Panc1 (cell line): ENCODE measurements at regions not wholly inside any gene's neighbourhood (a gene's known extent, or its start where the extent isn't known, plus 50 kb on each side); places are given as distances from the start of the nearest gene placed in this dataset.

Source experiments
- ATAC-seq: fragments of 200-7000 bp; cut with Tn5 transposase; 2 replicates; pipeline ENCODE4 v1.9.1; 2020; ENCODE audit warnings: mild to moderate bottlenecking, moderate library complexity
- BruUV-seq: library from RNA; stranded (reverse); fragments of 400-500 nt; replicated peaks from 2 replicates; lab custom pipeline; 2021; lab: Mats Ljungman, UMichigan
- CTCF ChIA-PET: fragments of 300-600 bp; sonication (Branson Sonifier 250); formaldehyde crosslinking; loops from one replicate; lab custom pipeline; 2022; ENCODE audit warnings: antibody characterized with exemption; lab: Charles Lee
- POLR2A ChIA-PET: fragments of 300-600 bp; sonication (Branson Sonifier 250); formaldehyde crosslinking; loops from one replicate; lab custom pipeline; 2022; ENCODE audit warnings: antibody characterized with exemption; lab: Charles Lee
- DNase-seq: peaks from one replicate; pipeline ENCODE4 v3.0.0-alpha.2; 2010; ENCODE audit warnings: low read depth, low spot score
- H3K27ac ChIP-seq: 2 replicates; pipeline ENCODE4 v1.5.1; 2011; ENCODE audit warnings: mild to moderate bottlenecking, low read length, inconsistent platforms
- H3K27me3 ChIP-seq: fragments of 200-500 bp; sonication (Bioruptor generic); 2 replicates; pipeline ENCODE4 v1.6.0; 2014; ENCODE audit warnings: low read length, inconsistent platforms; ENCODE audit not compliant: control insufficient read depth, insufficient read depth
- H3K36me3 ChIP-seq: fragments of 200-500 bp; sonication (Bioruptor generic); 2 replicates; pipeline ENCODE4 v1.5.1; 2014; ENCODE audit warnings: inconsistent platforms, mild to moderate bottlenecking, low read length, moderate library complexity; ENCODE audit not compliant: control insufficient read depth, insufficient read depth
- H3K4me1 ChIP-seq: 2 replicates; pipeline ENCODE4 v1.5.1; 2011; ENCODE audit warnings: inconsistent platforms, mild to moderate bottlenecking, low read length, moderate library complexity; ENCODE audit not compliant: control insufficient read depth, insufficient read depth
- H3K4me3 ChIP-seq, 2 experiments: 2 replicates each; pipeline ENCODE4 v1.5.1; 2011 to 2012; ENCODE audit warnings: low read depth in 2 of 2, low read length in 2 of 2, mild to moderate bottlenecking in 2 of 2, inconsistent platforms in 1 of 2, moderate library complexity in 1 of 2
- H3K9me3 ChIP-seq: fragments of 200-500 bp; sonication (Bioruptor generic); 2 replicates; pipeline ENCODE4 v1.5.1; 2014; ENCODE audit warnings: low read depth, mild to moderate bottlenecking, inconsistent platforms, low read length, moderate library complexity; ENCODE audit not compliant: control insufficient read depth, insufficient read depth
- CTCF ChIP-seq: fragments of 450-650 bp; IDR thresholded peaks from 2 replicates; pipeline ENCODE4 v1.5.1; 2017; ENCODE audit warnings: mild to moderate bottlenecking
- POLR2AphosphoS5 ChIP-seq: IDR thresholded peaks from 2 replicates; pipeline ENCODE4 v1.6.1; 2012; ENCODE audit warnings: mild to moderate bottlenecking, low read depth, low read length, moderate library complexity
- SIN3A ChIP-seq: IDR thresholded peaks from 2 replicates; pipeline ENCODE4 v1.6.1; 2012; ENCODE audit warnings: low read depth, mild to moderate bottlenecking, low read length, moderate library complexity, borderline replicate concordance; ENCODE audit not compliant: insufficient read depth
- TCF7L2 ChIP-seq: IDR thresholded peaks from 2 replicates; pipeline ENCODE4 v1.6.1; 2011; ENCODE audit warnings: mild to moderate bottlenecking, low read depth, low read length, inconsistent platforms
- in situ Hi-C: cut with HindIII; loops from 2 replicates; pipeline ENCODE4 v1.10.0; 2016; ENCODE audit warnings: low sequenced_read_pairs, low pct_unique_long_range_greater_than_20kb
- intact Hi-C: fragments of 100-400 bp; cut with micrococcal nuclease; formaldehyde crosslinking; loops from one replicate; pipeline ENCODE4 v1.10.0; 2022; ENCODE audit not compliant: unreplicated experiment
- TF ChIP-seq, protein P1 (sequence below), 2 experiments: IDR thresholded peaks; 2 replicates each; pipeline ENCODE4 v1.6.1; 2011 to 2012; ENCODE audit warnings: low read depth in 2 of 2, control low read depth in 1 of 2, low read length in 1 of 2, mild to moderate bottlenecking in 1 of 2, moderate library complexity in 1 of 2; ENCODE audit not compliant: insufficient read depth in 1 of 2

DNA sequence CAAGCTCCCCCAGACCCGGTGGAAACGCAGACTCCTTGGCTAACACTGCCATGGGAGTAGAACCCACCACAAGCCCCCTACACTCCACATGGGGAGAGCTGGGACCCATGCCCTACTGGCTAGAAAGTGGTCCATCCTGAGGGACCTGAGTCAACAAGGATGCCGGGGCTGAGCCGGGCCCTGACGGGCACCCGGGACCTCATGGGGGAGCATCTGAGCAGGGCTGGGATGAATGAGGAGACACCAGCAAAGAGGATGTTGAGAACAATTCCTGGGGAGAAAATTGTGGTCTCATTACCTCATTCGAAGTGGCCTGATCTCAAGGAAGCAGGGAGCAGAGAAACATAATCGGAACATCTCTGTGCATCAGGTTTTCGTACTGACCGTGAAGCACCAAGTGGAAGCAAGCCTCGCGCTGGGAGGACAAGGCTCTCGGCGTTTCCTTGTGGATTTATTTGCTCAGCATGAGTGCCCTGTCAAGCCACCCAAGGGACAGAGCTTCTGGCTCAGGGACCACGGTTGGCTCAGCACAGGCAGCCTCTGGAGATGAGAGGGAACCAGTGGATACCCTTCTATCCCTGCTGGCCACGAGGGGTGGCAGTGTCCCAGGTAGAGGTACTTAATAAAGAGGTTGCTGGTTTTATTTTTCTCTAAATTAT is 132.2 kb upstream of the FAM20C start:
- in situ Hi-C loops, result no loop called here
- POLR2A ChIA-PET, result no interaction called here
- CTCF ChIA-PET, result interaction anchor here (0.9 kb wide), 1 partner anchor 173 kb away, joined by 3 read pairs; no protein-coding TSS in a partner anchor

GRCh38 chr7:60706-61105 is 131.7 kb upstream of the FAM20C start:
- intact Hi-C loops (no loop called here), in situ Hi-C loops (no loop called here)
- TF ChIP-seq, protein P1, sequence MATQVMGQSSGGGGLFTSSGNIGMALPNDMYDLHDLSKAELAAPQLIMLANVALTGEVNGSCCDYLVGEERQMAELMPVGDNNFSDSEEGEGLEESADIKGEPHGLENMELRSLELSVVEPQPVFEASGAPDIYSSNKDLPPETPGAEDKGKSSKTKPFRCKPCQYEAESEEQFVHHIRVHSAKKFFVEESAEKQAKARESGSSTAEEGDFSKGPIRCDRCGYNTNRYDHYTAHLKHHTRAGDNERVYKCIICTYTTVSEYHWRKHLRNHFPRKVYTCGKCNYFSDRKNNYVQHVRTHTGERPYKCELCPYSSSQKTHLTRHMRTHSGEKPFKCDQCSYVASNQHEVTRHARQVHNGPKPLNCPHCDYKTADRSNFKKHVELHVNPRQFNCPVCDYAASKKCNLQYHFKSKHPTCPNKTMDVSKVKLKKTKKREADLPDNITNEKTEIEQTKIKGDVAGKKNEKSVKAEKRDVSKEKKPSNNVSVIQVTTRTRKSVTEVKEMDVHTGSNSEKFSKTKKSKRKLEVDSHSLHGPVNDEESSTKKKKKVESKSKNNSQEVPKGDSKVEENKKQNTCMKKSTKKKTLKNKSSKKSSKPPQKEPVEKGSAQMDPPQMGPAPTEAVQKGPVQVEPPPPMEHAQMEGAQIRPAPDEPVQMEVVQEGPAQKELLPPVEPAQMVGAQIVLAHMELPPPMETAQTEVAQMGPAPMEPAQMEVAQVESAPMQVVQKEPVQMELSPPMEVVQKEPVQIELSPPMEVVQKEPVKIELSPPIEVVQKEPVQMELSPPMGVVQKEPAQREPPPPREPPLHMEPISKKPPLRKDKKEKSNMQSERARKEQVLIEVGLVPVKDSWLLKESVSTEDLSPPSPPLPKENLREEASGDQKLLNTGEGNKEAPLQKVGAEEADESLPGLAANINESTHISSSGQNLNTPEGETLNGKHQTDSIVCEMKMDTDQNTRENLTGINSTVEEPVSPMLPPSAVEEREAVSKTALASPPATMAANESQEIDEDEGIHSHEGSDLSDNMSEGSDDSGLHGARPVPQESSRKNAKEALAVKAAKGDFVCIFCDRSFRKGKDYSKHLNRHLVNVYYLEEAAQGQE (IDR thresholded peaks at IDR 0.05; ENCODE audit: insufficient read depth in 1 of 2, low read depth in 2 of 2, low read length in 1 of 2), result no peak
- TF ChIP-seq TCF7L2 (no peak), SIN3A (no peak), CTCF (no peak), POLR2AphosphoS5 (no peak)
- Histone ChIP-seq H3K9me3 (no peaks in the 10 kb centered on the region), H3K27me3 (peaks cover 3% of the 10 kb centered on the region; the same call in 1 of the 2 replicates), H3K4me3 (no peak overlapping the region), H3K27ac (no peak overlapping the region), H3K4me1 (no peaks in the 10 kb centered on the region), H3K36me3 (no peaks in the 10 kb centered on the region)
- no TSS peak for BruUV-seq
- POLR2A ChIA-PET, result no interaction called here
- ATAC-seq (no peak), DNase-seq (no peak)
- CTCF ChIA-PET, result interaction anchor here (0.9 kb wide), 1 partner anchor 172 kb away, joined by 3 read pairs; no protein-coding TSS in a partner anchor

More for the DNA sequence above, 132.2 kb upstream of the FAM20C start:
- no peaks in the 10 kb centered on the region for H3K9me3 ChIP-seq
- no TSS peak for BruUV-seq
- intact Hi-C loops, result no loop called here
- no peaks in the 10 kb centered on the region for H3K36me3 ChIP-seq
- no peak overlapping the region for H3K27ac ChIP-seq
- TF ChIP-seq CTCF (no peak), POLR2AphosphoS5 (no peak), SIN3A (no peak), TCF7L2 (no peak)
- TF ChIP-seq, protein P1 (IDR thresholded peaks at IDR 0.05; ENCODE audit: insufficient read depth in 1 of 2, low read depth in 2 of 2, low read length in 1 of 2), result no peak
- no peak overlapping the region for H3K4me3 ChIP-seq
- DNase-seq (no peak), ATAC-seq (no peak)
- H3K27me3 ChIP-seq, result peaks cover 3% of the 10 kb centered on the region; the same call in 1 of the 2 replicates
- no peaks in the 10 kb centered on the region for H3K4me1 ChIP-seq
